Stimulated activated naive CD4-positive, alpha-beta T cell treated with Interleukin-2 at 50 U/mL for 16 hours (primary cell): ENCODE measurements at regions not wholly inside any gene's neighbourhood (a gene's known extent, or its start where the extent isn't known, plus 50 kb on each side); places are given as distances from the start of the nearest gene placed in this dataset.
"Not testable (repeated sequence)": the region's sequence is repeated elsewhere in the genome, so short reads cannot be mapped to it uniquely, and the experiment has no call there.

ENCODE experiments used
- DNase-seq: peaks from one replicate; lab custom pipeline; 2025; lab: John Stamatoyannopoulos, UW

GRCh38 chr1:55781003-55781402 lies 565.8 kb upstream of the USP24 start:
- no peak for DNase-seq

- no peak for DNase-seq
These were observed 562.4 kb upstream of the USP24 start for GRCh38 chr1:55777545-55777944.

- DNase-seq = no peak
These were observed 559.8 kb upstream of the USP24 start for GRCh38 chr1:55775007-55775406.

DNA sequence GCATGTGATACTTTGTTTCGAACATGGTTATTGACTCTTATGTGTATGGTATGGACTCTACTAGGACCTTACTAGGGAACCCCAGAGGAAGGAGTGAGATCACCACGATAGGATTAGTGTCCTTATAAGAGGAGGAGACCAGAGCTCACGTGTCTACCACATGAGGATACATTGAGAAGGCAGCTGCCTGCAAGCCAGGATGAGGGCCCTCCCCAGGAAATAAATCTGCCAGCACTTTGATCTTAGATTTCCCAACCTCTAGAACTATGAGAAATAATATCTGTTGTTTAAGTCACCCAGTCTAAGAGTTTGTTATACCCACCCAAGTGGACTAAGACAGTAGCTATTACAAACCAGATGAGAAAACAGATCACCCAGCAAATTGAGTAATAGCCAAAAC lies 559.3 kb upstream of the USP24 start:
- DNase-seq = no peak

GRCh38 chr1:55773211-55773940 lies 558.2 kb upstream of the USP24 start:
- DNase-seq = no peak

DNA sequence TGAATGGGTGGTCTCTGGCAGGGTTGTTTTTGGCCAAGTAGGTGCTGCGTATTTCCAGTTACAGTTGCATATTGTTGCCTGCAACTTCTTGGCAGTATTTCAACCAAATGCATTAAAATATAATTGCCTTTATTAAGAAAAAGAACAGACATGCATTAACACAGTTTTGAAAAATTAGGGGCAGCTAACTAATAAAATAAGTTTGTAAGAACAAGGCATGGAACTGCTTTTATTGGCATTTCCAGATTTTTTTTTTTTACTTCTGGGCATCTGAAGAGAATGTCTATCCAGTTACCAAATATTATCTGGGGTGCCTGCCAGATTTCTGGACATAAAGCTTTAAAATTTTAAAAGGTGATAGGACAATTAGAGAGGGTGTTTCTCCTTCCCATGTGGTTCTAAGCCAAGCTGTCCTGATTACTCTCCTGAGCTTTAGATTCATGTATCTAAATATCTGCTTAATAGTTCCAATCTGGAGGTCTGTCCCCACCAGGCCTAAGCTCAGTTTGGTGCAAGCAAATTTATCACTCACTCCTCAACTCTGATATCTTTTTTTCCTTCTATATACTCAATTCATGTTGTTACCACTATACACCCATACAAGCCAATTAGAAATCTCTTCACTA lies 553.3 kb upstream of the USP24 start:
- DNase-seq = no peak

DNA sequence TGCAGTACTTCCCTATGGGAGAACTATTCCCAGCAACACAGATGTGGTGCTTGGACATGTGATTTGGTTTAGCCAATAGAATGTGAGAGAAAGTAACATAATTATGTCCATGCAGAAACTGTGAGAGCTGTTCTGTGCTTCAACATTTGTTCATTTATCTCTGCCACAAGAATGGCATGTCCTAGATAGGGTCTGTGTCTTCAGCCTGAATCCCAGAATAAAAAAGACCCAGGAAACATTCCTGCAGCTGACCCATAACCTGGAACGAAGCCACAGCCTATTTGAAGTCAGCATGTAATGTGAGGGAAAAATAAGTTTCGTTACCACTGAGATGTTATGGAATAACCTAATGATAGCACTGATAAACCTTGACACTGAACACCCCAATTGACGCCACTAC lies 552.0 kb upstream of the USP24 start:
- DNase-seq = no peak

GRCh38 chr1:55765505-55765904 lies 550.3 kb upstream of the USP24 start:
- not testable (repeated sequence) for DNase-seq

- no peak for DNase-seq
These were observed 536.6 kb upstream of the USP24 start for GRCh38 chr1:55751776-55752175.

DNA sequence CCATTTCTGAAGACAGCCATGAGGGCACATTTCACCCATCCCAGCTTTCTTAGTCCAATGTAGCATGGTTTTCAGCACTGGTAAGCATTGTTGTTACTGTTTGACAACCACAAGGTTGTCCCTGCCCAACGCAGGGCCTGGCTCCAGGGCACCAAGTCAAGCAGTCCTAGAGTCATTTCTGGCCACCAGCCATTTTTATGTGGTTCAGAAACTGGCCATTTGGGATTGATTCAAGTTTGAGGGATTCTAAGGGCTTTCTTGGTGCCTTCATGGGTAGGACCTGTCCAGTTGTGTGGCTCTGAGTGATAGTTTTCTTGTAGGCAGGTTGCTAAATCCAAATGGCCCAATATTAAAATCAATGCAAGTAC lies 535.4 kb upstream of the USP24 start:
- DNase-seq = no peak

- no peak for DNase-seq
These were observed 534.9 kb upstream of the USP24 start for GRCh38 chr1:55749975-55750627.

DNA sequence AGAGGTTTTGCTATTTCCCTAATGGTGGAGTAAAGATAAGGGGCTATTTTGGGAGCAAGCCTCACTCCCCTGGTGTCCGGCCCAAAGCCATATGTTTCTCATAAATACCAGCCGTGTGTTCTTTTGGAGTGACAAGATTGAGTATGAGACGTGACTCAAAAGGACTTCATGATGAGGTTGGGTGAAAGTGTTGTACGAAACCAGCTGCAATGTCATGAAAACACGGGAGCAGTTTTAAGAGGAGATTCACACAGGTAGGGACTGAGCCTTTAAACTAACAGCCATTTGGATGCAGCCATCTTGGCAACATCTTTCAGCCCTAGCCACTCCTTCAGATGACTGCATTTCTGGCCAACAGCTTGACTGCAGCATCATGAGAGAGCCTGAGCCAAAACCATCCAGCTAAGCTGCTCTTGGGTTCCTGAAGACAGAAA lies 532.3 kb upstream of the USP24 start:
- DNase-seq = no peak

DNA sequence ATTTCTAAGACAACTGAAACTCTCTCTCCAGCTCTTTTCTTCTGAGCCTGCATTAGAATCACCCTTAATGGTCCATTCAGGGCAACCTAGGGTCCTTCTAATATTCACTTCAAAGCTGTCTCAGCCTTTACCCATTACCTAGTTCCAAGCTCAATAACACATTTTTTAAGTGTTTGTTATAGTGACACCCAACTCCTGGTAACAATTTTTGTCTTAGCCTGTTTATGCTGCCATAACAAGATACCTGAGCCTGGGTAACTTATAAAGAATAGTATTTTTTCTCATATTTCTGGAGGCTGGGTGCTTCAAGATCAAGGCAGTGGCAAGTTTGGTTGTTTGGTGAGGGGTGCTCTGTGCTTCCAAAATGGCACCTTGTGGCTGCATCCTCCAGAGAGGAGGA lies 531.5 kb upstream of the USP24 start:
- no peak for DNase-seq

GRCh38 chr1:55741516-55741915 lies 526.4 kb upstream of the USP24 start:
- DNase-seq = no peak

DNA sequence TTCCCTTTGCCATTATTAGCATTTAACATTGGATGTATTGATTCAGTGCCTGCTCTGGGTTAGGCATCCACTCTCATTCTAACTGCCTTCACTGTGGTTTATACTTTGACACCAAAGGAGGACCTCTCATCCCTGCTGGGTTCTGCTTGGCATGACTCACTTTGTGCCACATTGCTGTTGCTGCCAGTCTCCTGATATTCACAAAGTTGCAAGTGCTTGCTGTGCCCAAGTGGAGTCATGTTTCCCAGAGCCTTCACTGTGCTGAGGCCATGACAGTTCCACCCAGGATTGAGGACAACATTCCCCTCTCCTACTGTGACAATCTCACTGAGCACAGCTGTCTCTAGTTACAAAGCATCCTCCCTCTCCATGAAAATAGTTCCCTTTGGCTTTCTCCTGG lies 519.9 kb upstream of the USP24 start:
- DNase-seq = no peak

- DNase-seq = no peak
These were observed 511.8 kb upstream of the USP24 start for GRCh38 chr1:55726994-55727393.

- DNase-seq = no peak
These were observed 510.2 kb upstream of the USP24 start for GRCh38 chr1:55725378-55725777.

- DNase-seq = no peak
These were observed 509.6 kb upstream of the USP24 start for GRCh38 chr1:55724551-55725325.

DNA sequence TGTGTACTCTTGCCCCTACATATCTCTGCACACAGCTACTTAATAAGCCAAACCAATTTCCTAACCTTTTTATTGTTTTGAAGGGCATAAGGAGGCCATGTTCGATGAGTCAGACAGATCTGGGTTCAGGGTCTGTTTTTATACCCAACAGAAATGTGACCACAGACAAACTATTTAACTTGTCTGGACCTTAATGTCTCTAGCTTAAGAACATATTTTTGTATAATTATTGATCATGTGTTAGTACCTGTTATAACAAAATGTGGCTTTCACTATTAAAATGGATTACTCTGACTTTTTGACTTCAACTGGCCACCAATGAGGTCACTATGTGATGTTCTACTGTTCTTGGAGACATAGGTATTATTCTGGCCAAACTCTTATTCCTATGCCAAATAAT lies 507.8 kb upstream of the USP24 start:
- no peak for DNase-seq

DNA sequence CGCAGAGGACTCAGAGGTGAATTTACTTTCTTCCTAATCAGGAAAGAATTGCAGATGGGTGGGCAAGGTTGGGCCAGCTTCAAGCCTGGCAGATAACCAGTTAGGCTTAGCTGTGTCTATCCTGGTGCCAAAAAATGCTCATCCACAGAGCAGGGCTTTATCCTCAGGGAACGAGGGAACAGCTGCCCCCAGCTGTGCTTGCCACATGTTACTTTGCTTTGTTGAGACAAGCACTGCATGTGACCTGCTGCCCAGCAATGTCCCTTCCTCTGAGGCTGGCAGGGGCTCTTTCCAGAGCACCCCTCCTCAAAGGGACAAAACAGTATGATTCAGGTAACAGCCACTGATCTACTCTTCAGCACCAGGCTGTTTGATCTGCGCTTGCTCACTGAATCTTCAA lies 505.1 kb upstream of the USP24 start:
- no peak for DNase-seq

GRCh38 chr1:55718758-55719671 lies 503.9 kb upstream of the USP24 start:
- no peak for DNase-seq

DNA sequence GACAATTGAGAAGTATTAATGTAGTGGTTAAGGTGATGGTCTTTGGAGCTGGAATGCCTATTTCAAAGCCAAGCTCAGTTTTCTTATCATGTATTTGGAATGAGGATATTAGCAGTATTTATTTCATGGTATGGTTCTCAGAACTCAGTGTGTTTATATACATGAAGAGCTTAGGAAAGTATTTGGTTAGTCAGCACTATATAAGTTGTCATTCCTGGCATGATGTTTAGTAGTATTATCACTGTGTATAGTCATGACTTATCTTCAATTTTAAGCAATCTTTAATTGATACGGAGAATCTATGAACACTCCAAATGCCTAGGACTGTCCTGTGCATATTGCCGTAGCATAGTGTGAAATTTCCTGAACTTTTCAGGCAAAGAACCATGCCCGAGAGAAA lies 501.9 kb upstream of the USP24 start:
- DNase-seq = no peak
